EL (cell line): ENCODE measurements at regions not wholly inside any gene's neighbourhood (a gene's known extent, or its start where the extent isn't known, plus 50 kb on each side); places are given as distances from the start of the nearest gene placed in this dataset.
"Not testable (repeated sequence)": the region's sequence is repeated elsewhere in the genome, so short reads cannot be mapped to it uniquely, and the experiment has no call there.

ENCODE experiments used
- DNase-seq: peaks from one replicate; pipeline ENCODE4 v3.0.0-alpha.2; 2016

DNA sequence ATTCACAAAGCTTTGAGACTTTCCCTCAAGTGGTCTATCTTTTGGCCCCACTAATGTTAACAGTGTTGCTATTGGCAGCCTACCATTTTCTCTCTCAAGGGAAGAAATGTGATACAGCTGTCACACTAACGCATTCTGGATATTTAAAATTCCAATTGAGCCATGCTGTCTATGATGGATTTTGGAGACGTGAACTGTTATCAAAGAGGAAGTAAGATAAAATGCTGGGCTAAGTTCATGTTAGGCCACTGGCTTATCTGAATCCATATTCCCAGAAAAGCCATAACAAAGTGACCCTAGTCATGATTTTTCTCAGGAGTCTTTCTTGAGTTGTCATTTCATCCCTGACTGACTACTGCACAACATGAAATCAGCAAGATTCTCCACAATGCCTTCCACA, 200.2 kb downstream of the PHLDA1 start:
- no peak for DNase-seq

DNA sequence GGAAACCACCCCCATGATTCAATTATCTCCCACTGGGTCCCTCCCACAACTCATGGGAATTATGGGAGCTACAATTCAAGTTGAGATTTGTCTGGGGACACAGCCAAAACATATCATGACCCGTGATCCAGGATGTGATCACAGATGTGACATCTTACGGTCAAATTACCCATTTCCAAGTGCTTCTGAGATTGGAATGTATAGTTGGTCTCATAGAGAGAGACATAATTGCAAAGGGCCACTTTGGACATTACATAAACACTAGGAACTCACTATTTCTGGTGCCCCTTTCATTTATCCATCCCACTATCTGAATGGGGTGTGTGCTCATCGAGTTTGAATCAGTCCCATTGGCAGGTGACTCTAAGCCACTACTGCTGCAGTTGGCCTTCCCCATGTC, 204.5 kb downstream of the PHLDA1 start:
- DNase-seq = no peak

DNA sequence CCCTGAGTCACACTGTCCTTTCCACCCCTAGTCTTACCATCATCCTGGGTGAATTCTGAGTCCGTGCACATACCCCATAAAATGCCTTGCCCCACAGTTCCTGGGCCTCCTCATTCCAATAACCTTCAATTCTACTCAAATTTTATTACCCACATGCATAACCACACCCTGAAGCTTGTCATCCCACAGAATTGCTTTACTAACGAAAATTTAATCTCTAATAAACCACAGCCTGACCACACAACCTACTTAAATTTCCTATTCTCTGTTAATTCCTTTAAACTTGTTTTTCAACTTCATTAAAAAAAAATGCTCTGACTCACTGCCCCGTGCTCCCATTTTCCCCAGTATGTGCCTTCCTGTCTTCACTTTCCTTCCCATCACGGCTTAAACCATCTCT, 205.9 kb downstream of the PHLDA1 start:
- DNase-seq = peak; percentile 94

DNA sequence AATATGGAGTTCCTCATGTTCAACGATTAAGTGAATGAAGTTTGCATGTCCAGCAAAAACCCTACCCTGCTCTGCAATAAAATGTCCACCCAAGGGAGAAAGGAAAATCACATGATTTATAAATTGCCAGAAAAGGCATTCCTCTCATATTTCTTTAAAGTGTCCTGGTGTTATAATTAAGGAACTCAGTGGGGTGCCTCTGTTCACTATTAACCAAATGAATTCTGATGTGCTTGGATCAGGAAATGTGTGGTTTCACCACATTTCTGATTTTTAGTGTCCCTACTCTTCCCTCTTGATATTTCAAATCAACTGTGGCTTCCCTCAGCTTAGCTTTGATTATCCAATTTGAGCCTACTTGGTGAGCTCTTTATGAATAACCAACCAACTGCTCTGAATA, 208.1 kb downstream of the PHLDA1 start:
- peak; percentile 38 for DNase-seq

DNA sequence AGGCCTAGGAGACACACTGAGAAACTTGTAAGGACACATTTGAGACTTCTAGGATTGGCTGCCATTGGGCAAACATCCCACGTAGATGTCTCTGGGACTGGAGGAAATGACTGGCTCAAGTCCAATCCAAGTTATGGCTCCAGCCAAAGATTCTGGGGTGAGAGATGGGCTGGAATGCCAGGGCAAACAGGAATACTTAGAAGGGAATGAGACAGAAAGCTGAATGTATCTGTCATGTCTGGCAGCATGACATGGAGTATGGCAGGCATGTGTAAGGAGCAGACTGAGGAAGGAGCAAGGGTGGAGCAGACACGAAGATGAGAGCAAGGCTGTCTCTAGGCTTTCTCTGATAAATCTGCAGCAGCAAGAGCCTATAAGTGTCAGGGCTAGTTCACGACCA, 209.2 kb downstream of the PHLDA1 start:
- DNase-seq = no peak

DNA sequence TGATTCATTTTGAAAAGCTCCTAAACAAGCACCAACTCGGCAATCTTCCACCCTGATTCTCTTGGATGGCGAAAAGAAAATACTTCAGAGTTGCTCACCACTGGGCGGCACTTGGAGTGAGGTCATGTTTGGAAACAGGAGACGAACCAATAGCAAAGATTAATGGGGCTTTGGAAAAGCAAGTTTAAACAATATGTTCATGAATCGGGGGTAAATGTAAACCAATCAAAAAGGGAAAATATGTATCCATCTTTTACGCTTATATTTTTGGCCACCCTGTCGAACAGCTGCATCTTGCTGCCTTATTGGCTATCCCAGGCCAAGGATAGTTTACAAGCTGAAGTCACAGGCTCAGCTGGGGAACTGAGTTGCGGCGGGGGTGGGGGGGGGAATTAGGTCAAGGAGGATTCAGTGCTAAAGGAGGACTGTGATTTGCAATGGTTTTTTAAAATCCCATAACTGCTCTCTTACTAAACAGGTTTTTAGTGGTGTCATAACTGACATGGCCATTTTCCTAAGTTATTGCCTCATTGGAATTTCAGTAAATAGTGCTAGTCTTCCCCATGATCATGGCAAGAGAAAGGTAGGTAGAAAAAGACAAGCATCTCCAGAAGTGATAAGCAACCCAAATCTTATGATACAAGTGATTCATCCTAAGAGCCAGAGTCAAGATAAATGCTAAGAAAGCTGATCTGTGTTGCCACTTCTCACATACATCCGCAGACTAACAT, 210.6 kb downstream of the PHLDA1 start:
- DNase-seq = no peak

DNA sequence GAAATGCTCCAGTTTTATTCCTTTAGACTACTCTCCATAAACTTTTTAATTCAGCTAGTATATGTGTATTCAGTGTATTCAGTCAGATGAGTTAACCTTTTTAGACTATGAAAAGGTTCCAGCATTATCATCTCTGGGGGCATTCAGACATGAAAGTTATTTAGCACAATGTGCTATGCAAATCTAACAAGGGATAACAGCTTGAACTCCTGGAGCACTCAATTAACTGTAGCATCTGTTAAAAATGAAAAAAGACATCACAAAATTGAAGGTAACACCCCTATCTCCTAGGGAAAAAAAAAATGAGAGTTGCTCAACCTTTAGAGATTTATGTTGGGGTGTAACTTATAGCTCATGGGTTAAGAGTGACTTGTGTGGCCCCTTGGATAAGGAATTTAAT, 211.5 kb downstream of the PHLDA1 start:
- no peak for DNase-seq

DNA sequence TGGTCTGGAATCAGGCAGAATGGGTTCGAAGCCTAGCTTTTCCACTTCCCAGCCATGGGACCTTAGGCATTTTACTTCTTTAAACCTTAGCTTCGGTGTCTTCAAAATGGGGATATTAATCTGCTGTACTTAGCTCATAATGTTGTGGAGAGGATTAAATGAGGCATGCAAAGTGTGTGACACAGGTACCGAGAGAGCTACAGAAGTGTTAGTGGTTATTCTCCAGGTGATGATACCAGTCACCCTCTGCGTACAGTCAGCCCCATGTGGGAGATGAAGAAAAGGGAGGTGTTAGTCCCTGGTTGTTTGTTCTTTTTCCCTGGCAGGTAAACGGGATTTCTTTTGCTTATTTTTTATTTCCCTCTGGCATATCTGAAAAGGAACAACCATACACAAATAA, 212.1 kb downstream of the PHLDA1 start:
- no peak for DNase-seq

DNA sequence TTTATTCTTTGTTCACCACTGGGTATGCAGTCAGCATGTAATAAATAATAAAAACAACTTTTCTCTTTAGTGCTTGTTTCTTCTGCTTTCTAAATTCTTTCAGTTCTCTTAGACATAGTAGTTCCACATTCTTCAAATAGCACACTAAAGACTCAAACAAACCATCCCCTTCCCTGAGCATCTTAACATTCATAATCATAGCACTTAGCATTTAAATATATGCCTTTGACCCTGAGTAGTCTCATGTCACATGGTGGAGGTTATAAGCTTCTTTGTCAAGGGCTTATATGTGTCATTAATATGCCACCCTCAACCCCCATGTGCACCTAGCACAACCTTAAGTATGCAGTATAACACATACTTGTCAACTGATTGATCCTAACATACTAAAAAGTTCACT, 212.7 kb downstream of the PHLDA1 start:
- peak; percentile 53 for DNase-seq

DNA sequence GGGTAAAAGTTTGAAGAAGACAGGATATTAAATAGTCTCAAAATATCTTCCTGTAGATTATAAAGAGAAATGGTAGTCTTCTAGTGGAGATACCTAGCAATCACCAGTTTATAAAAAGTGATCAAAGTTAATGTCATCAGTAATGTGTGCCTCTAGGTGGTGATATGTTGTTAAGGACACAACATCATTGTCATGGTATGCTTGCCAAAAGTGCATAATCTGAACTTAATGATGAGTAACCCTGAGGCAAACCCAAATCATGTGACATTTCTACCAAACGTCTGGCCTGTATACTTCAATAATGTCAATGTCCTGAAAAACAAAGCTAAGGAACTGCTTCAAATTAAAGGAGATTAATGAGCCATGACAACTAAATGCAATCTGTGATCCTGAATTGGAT, 214.7 kb downstream of the PHLDA1 start:
- peak; percentile 72 for DNase-seq

DNA sequence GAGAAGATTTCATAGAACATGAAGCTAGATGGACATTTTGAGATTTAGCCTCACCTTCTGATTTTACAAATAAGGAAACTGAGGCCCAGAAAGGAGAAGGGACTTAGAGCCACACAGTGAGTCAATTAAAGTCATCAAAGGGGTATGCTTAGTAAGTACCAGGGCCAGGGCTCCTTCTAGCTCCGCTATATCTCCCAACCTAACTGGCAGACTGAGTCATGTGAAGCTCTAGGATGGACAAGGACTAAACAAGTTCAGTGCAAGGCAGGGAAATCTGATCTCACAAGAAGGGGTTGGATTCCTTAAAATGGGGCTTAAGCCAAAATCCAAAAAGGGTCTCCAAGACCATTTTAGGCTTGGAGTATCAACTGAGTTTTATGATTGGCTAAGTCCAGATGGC, 215.8 kb downstream of the PHLDA1 start:
- DNase-seq = no peak

DNA sequence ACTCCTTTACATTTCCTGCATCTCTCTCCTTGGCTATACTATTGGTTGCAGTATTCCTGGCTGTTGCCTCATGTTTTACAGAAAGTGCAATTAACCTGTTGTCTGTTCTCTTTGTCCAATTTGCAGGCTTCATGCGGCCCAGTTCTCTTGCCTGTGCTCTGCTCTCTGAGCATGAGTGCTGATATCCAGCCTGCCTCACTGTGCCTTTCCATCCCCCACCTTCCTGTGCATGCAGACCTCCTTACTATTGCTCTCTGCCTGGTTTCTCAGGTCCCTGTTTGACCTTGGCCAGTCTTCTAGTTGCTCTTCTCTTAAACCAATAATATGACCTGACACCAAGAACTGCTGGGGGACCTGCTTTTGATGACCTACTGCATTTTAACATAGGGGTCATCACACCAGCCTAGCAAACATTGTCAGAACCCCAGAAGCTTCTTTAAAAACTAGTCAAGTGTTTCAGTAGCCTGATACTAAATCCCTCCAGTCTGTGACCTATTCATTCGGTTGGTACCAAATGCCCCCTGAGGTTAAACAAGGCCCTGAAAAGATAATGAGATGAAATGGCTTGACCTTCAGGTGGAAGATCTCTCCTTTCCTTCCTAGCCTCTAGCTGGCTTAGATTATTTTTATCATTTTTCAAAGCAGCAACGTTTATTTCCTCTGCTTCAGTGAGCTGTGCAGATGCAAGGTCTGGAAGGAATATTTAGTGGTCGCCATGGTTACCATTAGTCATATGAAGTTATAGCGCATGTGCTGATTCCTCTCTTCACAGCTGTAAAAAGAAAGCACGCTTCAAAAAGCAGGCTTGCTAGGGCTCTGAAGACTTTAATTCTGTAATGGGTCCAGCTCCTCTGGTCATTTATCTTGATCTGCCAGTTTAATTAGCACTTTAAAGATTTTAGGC, 216.5 kb downstream of the PHLDA1 start:
- peak; percentile 82 for DNase-seq

DNA sequence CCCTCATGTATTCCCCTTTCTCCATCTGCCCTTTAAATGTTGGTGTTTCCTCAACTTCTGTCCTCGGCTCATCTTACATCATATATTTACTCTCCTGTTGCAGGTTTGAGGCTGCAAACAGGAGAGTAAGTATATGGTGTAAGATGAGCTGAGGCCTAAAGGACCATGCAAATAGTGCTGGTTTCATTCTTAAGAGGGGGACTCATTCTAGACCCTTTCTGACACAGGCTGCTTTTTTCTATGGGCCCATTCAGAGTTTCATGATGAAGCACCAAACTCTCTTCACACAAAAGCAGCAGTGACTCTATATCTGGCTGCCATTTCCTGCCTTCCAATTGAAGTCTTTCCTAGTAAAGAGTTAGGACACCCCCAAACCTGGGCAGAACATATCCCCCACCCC, 218.5 kb downstream of the PHLDA1 start:
- DNase-seq = no peak

DNA sequence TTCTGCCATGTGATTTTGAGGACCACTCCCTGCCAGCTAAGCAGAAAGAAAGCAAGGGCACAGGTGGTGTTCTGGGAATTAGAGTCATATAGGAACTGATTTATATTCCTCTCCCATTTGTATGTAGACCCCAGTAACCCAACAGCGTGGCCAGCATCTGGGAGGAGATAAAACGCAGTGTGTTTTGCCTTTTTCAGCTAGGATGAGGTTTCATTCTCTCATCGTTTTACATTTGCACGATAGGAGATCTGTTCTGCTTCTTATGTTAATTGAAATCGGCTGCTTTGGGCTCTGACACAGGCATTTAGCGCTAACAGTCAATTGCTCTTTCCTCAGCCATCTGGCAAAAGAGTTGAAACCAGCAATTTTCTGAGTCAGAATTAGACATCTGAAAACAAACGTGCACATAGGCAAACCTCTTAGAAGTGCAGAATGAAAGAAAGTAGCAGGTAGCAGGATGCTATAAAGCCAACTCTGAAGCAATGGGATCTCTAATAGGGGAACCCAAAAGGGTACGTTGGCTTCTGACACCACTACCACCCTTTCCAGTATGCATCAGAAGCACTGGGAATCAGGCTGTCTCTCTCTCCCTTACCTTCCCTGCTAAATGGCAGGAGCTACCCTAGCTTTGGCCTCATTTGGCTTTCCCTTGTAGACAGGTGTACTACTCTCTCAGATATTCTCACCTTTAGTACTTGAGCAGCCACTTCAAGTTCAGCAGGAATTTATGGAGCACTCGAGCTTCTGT, 219.1 kb downstream of the PHLDA1 start:
- peak; percentile 54 for DNase-seq

DNA sequence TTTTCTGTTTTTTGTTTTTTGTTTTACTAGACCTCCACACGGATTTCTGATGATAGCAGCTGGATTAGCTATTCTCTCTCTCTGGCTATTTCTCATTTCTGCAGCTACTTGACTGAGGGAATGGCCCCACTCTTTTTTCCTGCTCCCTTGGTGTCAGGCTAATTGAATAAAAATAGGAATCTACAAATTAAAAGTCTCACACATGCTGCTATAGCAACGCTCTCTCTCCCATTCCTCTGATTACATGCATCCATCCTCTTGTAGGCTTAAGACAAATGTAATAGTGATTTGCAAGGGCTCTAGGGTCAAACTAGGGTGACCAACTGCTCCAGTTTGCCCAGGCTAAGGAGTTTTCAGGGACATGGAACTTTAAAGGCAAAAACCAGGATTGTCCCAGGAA, 221.8 kb downstream of the PHLDA1 start:
- DNase-seq = no peak

DNA sequence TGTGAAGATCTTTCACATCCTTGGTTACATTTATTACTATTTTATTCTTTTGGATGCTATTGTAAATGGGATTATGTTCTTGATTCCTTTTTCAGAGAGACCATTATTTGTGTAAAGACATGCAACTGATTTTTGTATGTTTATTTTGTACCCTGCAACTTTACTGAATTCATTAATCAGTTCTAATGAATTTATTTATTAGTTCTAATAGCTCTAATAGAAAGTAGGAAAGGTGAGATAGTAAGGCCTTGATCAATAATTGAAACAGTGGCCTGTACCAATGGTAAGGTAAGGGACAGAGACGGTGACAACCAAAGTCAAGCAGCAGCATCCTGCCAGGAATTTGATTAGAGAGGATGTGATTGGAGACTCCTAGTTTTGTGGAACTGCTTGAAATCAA, 224.1 kb downstream of the PHLDA1 start:
- no peak for DNase-seq

DNA sequence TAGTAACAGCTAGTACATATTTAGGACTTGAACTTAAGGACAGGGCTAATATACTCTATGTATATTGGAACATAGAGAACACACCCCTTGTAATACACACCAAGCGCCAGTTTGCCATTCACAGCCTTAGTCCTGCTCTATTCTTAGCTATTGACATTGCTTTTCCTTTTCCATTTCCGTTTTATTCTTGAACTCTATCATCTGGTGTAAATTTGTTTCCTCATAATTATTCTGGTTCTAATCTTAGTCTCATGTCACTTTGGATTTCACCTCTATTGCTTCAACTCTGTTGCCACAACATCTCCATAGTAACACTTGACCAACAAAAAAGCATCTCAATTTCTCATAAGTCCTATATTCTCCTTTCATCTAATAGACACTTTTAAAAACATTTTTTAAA, 225.7 kb downstream of the PHLDA1 start:
- DNase-seq = no peak

DNA sequence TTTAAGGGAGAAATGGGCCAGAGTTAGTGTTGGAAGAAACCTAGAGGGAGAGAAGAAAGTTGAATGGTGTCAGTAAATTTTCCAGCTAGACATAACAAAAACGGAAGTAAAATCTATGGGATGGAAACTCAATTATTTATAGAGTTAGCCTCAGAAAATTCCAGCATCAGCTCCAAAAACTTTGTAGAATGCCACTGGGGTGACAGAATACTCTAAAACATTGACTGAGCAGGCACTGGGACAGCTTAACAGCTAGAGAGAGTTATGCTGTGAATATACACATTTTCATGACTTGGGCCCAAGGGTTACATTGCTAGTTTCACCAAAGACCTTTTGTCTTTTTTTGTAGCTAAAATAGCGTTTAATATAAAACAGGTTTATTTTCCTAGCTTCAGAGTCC, 226.3 kb downstream of the PHLDA1 start:
- no peak for DNase-seq

DNA sequence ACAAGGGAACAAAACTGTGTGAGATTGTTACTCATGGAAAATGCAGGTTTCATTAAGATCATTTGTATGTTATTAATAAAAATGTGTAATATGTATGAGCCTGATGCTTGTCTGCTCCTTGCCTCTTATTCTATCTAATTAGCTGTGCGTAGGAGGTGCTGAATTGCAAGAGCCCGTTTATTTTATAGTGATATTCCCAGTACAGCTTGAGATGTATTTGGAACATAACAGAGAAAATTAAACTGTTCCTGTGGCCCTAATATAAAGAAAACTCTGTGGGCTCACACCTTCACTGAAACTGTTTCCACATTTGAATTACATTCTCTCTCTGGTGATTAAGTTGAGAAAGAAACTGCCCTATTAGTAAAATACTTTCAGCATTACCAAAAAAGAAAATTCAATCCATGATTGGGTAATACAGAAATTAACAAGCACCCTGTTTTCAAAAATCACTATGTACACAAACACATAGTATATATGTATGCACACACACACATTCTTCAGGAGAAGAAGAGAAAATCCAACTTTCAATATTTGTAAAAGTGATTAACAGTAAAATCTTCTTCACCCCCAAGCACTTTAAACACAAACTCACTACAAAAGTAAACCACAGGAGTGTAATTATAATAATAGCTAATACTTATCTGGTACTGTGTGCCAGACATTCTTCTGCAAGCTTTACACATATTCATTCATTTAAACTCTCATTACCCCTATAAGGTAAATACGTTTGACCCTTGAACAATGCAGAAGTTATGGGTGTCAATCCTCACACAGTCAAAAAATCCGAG, 233.2 kb downstream of the PHLDA1 start:
- no peak for DNase-seq

DNA sequence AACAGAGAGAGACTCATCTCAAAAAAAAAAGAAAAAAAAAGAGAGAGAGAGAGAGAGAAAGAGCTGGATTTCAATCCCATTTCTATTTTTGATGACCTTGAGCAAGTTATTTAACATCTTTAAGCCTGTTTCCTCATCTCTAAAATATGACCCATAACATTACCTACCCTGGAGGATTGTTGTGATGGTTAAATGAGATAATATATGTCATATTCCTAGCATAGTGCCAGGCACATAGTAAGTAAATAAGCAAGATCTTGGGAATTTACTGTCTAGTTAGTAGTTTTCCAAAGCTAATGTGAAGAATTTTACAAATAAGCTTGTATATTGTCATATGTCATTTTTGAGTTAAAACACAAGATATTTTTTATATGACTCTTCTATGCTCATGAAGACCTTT, 236.5 kb downstream of the PHLDA1 start:
- DNase-seq = no peak

DNA sequence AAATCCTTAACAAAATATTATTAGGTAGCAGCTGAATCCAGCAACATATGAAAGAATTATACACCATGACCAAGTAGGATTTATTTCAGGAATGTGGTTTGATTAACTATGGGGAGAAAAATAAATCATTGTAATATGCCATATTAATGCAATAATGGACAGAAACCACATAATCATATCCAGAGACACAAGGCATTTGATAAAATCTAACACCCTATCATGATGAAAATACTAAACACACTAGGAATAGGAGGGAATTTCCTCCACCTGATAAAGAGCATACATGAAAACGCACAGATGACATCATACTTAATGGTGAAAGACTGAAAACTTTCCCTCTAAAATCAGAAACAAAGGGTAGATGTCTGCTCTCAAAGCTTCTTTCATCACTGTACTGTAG, 238.9 kb downstream of the PHLDA1 start:
- no peak for DNase-seq

DNA sequence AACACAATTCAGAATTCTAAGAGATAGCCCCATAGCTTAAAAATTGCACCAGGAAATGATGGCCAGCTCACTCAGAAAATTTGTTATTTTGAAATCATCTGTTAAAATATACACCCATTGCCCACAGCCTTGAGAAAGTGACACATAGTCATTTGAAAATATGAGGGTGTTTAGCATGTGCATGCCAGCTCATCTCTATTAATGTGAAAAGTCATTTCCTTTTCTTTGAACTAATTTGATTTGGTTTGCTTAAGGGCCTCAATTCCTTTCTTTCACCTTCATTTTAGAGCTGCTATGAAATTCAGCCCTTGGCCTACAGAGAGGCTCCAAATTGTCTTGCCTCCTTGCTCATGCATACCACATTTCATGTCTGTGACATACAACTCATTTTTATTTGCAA, 241.4 kb downstream of the PHLDA1 start:
- peak; percentile 54 for DNase-seq

DNA sequence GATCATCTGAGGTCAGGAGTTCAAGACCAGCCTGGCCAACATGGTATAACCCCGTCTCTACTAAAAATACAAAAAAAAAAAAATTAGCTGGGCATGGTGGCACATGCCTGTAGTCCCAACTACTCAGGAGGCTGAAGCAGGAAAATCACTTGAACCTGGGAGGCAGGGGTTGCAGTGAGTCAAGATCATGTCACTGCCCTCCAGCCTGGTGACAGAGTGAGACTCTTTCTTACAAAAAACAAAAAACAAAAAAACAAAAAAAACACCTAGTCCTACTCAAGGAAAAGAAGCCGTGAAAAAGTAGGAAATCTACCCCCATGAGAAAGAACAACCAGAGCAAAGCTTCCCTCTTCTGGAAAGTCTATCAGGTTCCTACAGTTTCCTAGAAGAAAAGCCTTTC, 244.4 kb downstream of the PHLDA1 start:
- not testable (repeated sequence) for DNase-seq
